Fibroblast of mammary gland (primary cell): ENCODE measurements at regions not wholly inside any gene's neighbourhood (a gene's known extent, or its start where the extent isn't known, plus 50 kb on each side); places are given as distances from the start of the nearest gene placed in this dataset.

Experiments used
- DNase-seq: peaks from one replicate; pipeline ENCODE4 v3.0.0-alpha.2; 2010; ENCODE audit warnings: low read depth
- H3K4me3 ChIP-seq: 2 replicates; pipeline ENCODE4 v1.5.1; 2011; ENCODE audit warnings: low read depth, mild to moderate bottlenecking, low read length, moderate library complexity; ENCODE audit not compliant: control insufficient read depth
- CTCF ChIP-seq: conservative IDR thresholded peaks from 2 replicates; pipeline ENCODE4 v1.5.1; 2011; ENCODE audit warnings: low read depth, low read length, inconsistent platforms; ENCODE audit not compliant: control insufficient read depth, insufficient read depth

- H3K4me3 ChIP-seq, result no peak overlapping the region
- peak; percentile 4 for DNase-seq
- TF ChIP-seq CTCF, result no peak
These were observed 58.1 kb upstream of the AGBL1 start for GRCh38 chr15:86021281-86022264.

GRCh38 chr15:86028961-86029360 is 50.7 kb upstream of the AGBL1 start:
- H3K4me3 ChIP-seq, result no peak overlapping the region
- no peak for TF ChIP-seq CTCF
- DNase-seq, result no peak
